A204.1 (cell line): ENCODE measurements at regions not wholly inside any gene's neighbourhood (a gene's known extent, or its start where the extent isn't known, plus 50 kb on each side); places are given as distances from the start of the nearest gene placed in this dataset.
A peak's percentile ranks its signal among the peaks of the same experiment; 100 is the strongest.
"Not testable (repeated sequence)": the region's sequence is repeated elsewhere in the genome, so short reads cannot be mapped to it uniquely, and the experiment has no call there.

Experiments used
- FAIRE-seq: peaks from 2 replicates; lab custom pipeline; 2012; peaks lifted over from hg19 to GRCh38; lab: Jason Lieb, UNC

DNA sequence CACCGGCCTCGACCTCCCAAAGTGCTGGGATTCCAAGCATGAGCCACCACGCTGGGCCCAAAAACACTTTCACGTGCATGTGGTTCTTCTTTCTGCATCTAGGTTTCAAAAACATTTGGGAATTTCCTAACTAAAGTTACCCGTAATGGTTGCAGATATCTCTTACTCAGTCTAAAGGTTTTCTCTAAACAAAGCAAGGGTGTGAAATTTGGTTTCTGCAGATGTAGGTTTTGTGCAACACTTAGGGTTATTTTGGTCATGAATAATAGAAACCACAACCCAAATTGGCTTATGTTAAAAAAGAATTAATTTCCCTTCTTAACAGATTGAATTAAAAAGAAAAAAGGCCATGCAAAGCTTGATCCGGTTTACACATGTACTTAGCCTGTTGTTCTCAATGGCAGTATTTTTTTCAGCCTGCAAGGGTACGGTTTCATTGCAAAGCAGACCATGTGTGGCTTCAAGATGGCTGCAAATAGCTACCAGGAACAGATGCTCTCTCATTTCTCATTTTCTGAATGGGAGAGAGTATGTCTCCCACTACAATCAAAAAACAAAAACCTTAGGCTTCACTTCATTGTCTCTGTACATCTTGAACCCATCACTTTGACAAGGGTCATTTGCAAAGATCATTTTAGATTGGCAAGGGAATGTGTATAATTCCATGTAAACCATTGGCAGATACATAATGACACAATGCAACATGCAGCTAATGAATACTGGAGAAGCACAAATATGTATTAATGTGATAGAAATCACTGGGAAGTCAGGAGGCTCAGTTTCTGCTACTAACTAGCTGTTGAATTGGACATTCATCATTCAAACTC, 491.2 kb upstream of the FLRT2 start:
- no peak for FAIRE-seq

- FAIRE-seq = no peak
Measured at GRCh38 chr14:85039353-85039626, 490.7 kb upstream of the FLRT2 start.

GRCh38 chr14:85040046-85040685, 489.8 kb upstream of the FLRT2 start:
- no peak for FAIRE-seq

- FAIRE-seq = no peak
Measured at GRCh38 chr14:85041618-85042017, 488.3 kb upstream of the FLRT2 start.

DNA sequence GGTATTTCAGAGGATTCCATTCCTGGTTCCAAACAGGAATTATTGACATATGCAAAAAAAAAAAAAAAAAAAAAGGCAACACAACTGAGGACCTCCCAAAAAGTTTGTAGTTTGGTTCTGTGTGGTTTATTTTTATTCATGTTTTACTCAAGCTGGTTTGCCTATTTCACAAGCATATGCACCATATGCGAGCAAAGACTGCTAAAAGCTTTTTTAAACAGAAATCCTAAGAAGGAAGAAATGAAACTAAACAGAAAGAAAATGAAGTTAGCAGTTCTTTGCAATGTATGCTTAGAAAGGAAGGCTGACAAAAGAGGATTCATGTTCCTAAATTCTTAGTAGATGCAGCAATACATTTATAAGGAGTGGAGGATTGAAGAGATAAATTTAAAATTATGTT, 487.6 kb upstream of the FLRT2 start:
- no peak for FAIRE-seq

DNA sequence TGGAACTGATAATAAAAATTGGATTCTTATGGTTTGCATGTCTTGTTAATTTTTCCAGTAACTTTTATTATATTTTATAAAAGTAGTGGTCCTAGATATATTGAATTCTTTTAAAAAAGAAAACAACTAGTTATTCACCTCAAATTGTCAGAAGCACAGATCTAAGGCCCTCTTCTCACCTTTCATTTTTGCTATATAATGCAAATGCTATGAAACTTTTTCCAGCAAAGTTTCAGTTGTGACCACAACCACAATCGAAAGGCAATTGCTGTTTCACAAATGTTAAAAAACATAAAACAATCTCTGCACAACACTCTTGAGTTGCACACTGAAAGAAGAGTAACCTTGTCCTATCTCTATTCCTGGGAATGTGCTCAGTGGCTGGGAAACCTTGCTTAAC, 479.8 kb upstream of the FLRT2 start:
- no peak for FAIRE-seq

GRCh38 chr14:85052646-85053045, 477.3 kb upstream of the FLRT2 start:
- no peak for FAIRE-seq

DNA sequence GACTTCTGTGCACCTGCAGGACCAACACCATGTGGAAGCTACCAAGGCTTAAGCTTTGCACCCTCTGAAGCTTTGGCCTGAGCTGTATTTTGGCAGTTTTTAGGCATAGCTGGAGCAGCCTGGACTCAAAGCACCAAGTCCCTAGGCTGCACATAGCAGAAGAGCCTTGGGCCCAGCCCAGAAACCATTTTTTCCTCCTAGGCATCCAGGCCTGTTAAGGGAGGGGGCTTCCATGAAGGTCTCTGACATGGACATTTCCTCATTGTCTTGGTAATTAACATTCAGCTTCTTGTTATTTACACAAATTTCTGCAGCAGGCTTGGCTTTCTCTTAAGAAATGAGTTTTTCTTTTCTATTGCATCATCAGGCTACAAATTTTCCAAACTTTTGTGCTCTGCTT, 475.8 kb upstream of the FLRT2 start:
- no peak for FAIRE-seq

DNA sequence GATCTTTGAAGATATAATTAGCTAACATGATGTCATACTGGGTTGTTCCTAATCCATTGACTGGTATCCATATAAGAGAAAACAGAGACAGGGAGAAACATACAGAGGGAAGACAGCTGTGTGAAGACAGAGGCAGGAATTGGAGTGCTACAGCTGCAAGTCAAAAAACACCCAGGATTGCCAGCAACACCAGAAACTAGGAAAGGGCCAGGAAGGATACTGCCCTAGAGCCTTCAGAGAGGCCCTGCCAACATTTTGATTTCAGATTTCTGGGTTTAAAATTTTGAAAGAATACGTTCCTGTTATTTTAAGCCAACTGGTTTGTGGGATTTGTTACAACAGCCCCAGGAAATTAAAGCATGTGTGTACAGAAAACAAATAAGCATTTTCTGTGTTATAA, 473.7 kb upstream of the FLRT2 start:
- FAIRE-seq = no peak

DNA sequence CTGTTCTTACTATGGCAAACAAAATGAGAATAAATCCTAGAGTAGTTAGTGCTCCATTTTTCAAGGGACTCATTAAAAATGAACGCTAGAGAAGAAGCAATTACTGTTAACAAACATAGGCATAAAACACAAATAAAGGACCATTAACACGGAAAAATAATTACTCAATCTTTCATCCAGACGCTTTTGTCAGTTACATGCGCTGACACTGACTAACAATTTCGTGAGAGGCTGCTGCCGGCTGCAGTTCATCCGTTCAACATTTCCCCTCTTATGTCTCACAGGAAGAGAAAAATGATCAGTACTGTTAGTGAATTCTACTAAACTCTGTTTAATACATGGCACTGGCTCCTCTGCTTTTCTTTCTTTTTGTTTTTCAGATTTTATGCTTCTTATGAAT, 472.7 kb upstream of the FLRT2 start:
- no peak for FAIRE-seq

DNA sequence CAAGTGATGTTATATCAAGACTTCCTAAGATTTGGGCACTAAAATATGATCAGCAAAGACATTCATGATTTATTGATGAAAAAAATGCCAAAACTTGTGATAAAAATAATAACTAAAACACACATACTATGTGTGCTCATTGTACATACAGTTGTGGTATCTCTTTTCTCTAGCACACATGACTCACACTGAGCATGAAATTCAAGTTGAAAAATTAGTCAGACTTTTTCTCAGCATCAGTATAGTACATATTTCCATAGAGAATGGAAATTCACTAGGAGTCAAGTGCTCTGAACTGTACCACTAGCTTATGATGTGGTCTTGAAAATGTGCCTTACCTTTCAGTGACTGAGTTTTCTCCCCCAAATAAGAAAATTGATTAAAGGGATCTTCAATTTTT, 471.8 kb upstream of the FLRT2 start:
- no peak for FAIRE-seq

DNA sequence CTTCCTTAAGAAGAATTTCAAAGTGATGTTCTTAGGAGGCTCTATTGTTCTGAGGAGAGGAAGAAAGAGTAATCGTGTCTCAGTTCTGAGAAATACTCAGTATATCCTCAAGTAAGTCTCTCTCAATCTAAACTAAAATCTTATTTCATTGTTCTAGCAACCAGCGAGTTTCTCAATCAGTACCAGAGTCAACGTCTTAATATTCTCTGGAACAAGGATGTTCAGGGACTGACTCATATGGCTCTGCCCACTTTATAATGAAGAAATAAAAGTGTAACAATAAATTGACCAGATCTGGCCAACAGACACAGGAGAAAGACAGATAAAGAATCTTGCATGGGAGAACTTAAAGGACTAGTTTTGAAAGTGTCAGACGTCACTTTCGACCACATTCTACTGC, 469.8 kb upstream of the FLRT2 start:
- FAIRE-seq = no peak

- FAIRE-seq = no peak
Measured at GRCh38 chr14:85061256-85061655, 468.7 kb upstream of the FLRT2 start.

GRCh38 chr14:85063747-85064146, 466.2 kb upstream of the FLRT2 start:
- no peak for FAIRE-seq

- no peak for FAIRE-seq
Measured at GRCh38 chr14:85071447-85071846, 458.5 kb upstream of the FLRT2 start.

GRCh38 chr14:85074955-85075354, 455.0 kb upstream of the FLRT2 start:
- FAIRE-seq = no peak

- FAIRE-seq = no peak
Measured at GRCh38 chr14:85075694-85076476, 454.1 kb upstream of the FLRT2 start.

DNA sequence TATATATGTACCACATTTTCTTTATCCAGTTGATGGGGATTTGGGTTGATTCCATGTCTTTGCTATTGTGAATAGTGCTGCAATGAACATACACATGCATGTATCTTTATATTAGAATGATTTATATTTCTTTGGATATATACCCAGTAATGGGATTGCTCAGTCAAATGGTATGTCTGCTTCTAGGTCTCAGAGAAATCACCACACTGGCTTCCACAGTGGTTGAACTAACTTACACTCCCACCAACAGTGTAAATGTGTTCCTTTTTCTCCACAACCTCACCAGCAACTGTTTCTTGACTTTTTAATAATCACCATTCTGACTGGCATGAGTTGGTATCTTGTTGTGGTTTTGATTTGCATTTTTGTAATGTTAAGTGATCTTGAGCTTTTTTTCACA, 452.2 kb upstream of the FLRT2 start:
- not testable (repeated sequence) for FAIRE-seq

- peak; percentile 9 for FAIRE-seq
Measured at GRCh38 chr14:85079842-85080730, 449.9 kb upstream of the FLRT2 start.

DNA sequence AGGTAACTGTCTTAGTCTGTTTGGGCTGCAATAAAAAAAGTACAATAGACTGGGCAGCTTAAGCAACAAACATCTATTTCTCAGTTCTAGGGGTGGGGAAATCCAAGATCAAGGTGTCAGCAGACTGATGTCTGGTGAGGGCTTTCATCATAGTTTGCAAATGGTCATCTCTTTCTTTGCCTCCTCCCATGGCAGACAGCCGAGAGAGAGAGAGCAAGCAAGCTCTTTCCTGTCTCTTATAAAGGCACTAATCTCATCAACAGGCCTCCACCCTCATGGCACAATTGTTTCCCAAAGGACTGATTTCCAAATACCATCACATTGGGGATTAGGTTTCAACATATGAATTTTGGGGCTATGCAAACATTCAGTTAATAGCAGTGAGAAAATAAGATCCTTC, 445.6 kb upstream of the FLRT2 start:
- no peak for FAIRE-seq

- FAIRE-seq = no peak
Measured at GRCh38 chr14:85085981-85086380, 444.0 kb upstream of the FLRT2 start.

- FAIRE-seq = no peak
Measured at GRCh38 chr14:85087201-85087600, 442.7 kb upstream of the FLRT2 start.

DNA sequence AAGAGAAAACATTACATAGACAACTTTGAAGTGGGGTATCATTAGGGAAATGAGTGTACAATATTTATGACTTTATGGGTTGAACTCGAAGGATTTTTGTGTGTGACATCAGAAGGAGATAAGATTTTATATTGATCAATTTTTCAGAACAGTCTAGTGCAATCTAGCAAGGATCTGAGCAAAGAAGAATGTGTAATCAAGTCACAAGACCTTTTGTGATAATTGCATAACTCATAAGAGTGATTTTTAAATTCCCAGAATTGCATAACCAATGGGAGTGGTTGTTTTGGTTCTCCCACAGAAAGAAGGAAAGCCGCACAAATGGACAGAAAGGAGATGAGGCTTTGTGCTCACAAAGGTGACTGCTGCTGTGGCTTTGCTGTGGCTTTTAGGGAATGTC, 441.8 kb upstream of the FLRT2 start:
- no peak for FAIRE-seq
